ENCODE measurements at regions not wholly inside any gene's neighbourhood (a gene's known extent, or its start where the extent isn't known, plus 50 kb on each side); places are given as distances from the start of the nearest gene placed in this dataset.

- TF ChIP-seq CTCF (IDR thresholded peaks at IDR 0.05) (no peak), POLR2A (IDR thresholded peaks at IDR 0.05) (no peak)
Observed at GRCh38 chr11:98728421-98728820, 292.3 kb upstream of the CNTN5 start.
